ENCODE measurements at regions not wholly inside any gene's neighbourhood (a gene's known extent, or its start where the extent isn't known, plus 50 kb on each side); places are given as distances from the start of the nearest gene placed in this dataset.

GRCh38 chrX:130560544-130560943, 158.8 kb downstream of the RBMX2 start:
- TF ChIP-seq POLR2A (IDR thresholded peaks at IDR 0.05), result no peak
- TF ChIP-seq, protein P1, sequence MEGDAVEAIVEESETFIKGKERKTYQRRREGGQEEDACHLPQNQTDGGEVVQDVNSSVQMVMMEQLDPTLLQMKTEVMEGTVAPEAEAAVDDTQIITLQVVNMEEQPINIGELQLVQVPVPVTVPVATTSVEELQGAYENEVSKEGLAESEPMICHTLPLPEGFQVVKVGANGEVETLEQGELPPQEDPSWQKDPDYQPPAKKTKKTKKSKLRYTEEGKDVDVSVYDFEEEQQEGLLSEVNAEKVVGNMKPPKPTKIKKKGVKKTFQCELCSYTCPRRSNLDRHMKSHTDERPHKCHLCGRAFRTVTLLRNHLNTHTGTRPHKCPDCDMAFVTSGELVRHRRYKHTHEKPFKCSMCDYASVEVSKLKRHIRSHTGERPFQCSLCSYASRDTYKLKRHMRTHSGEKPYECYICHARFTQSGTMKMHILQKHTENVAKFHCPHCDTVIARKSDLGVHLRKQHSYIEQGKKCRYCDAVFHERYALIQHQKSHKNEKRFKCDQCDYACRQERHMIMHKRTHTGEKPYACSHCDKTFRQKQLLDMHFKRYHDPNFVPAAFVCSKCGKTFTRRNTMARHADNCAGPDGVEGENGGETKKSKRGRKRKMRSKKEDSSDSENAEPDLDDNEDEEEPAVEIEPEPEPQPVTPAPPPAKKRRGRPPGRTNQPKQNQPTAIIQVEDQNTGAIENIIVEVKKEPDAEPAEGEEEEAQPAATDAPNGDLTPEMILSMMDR (IDR thresholded peaks at IDR 0.05), result no peak

Measured in heart left ventricle (tissue), 13 donors.